HepG2 (cell line): ENCODE measurements at regions not wholly inside any gene's neighbourhood (a gene's known extent, or its start where the extent isn't known, plus 50 kb on each side); places are given as distances from the start of the nearest gene placed in this dataset.

Experiments used
- PCBP1 ChIP-seq: fragments of 200-400 bp; formaldehyde crosslinking; IDR thresholded peaks from 2 replicates; pipeline ENCODE4 v1.6.1; 2017; ENCODE audit warnings: mild to moderate bottlenecking, low read depth, low read length, borderline replicate concordance
- ZNF101 ChIP-seq: sonication (generic); formaldehyde crosslinking; IDR thresholded peaks from 2 replicates; pipeline ENCODE4 v1.4.0; 2020; ENCODE audit warnings: mild to moderate bottlenecking, low read depth, missing genetic modification reagents, borderline replicate concordance
- ZNF563 ChIP-seq: sonication (generic); formaldehyde crosslinking; IDR thresholded peaks from 2 replicates; pipeline ENCODE4 v1.8.0; 2022; ENCODE audit warnings: mild to moderate bottlenecking, moderate library complexity, missing genetic modification reagents
- ZNF761 ChIP-seq: sonication (generic); formaldehyde crosslinking; conservative IDR thresholded peaks from 2 replicates; pipeline ENCODE4 v1.4.0; 2020; ENCODE audit warnings: mild to moderate bottlenecking, missing genetic modification reagents
- TF ChIP-seq, protein P1 (sequence below): sonication (generic); formaldehyde crosslinking; IDR thresholded peaks from 2 replicates; pipeline ENCODE4 v1.8.0; 2022; ENCODE audit warnings: missing genetic modification reagents, mild to moderate bottlenecking, borderline replicate concordance
- TF ChIP-seq, protein P2 (sequence below): sonication (generic); formaldehyde crosslinking; IDR thresholded peaks from 2 replicates; pipeline ENCODE4 v1.5.1; 2020; ENCODE audit warnings: mild to moderate bottlenecking, moderate library complexity, missing genetic modification reagents
- TF ChIP-seq, protein P3 (sequence below): sonication (generic); formaldehyde crosslinking; IDR thresholded peaks from 2 replicates; pipeline ENCODE4 v1.4.0; 2020; ENCODE audit warnings: missing genetic modification reagents
- TF ChIP-seq, protein P4 (sequence below): sonication (generic); formaldehyde crosslinking; IDR thresholded peaks from 2 replicates; pipeline ENCODE4 v1.8.0; 2022; ENCODE audit warnings: mild to moderate bottlenecking, missing genetic modification reagents, borderline replicate concordance
- TF ChIP-seq, protein P5 (sequence below): sonication (generic); formaldehyde crosslinking; IDR thresholded peaks from 2 replicates; pipeline ENCODE4 v1.5.0; 2020; ENCODE audit warnings: missing genetic modification reagents
- TF ChIP-seq, protein P6 (sequence below): sonication (generic); formaldehyde crosslinking; IDR thresholded peaks from 2 replicates; pipeline ENCODE4 v1.4.0; 2020; ENCODE audit warnings: missing genetic modification reagents

GRCh38 chr7:7118822-7119221, 63.5 kb upstream of the C1GALT1 start (continued):
- TF ChIP-seq, protein P1, sequence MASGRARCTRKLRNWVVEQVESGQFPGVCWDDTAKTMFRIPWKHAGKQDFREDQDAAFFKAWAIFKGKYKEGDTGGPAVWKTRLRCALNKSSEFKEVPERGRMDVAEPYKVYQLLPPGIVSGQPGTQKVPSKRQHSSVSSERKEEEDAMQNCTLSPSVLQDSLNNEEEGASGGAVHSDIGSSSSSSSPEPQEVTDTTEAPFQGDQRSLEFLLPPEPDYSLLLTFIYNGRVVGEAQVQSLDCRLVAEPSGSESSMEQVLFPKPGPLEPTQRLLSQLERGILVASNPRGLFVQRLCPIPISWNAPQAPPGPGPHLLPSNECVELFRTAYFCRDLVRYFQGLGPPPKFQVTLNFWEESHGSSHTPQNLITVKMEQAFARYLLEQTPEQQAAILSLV: no peak
- TF ChIP-seq ZNF563 (no peak), PCBP1 (no peak), ZNF761 (no peak), ZNF101 (CRISPR knock-in tag) (no peak)
- TF ChIP-seq, protein P2, sequence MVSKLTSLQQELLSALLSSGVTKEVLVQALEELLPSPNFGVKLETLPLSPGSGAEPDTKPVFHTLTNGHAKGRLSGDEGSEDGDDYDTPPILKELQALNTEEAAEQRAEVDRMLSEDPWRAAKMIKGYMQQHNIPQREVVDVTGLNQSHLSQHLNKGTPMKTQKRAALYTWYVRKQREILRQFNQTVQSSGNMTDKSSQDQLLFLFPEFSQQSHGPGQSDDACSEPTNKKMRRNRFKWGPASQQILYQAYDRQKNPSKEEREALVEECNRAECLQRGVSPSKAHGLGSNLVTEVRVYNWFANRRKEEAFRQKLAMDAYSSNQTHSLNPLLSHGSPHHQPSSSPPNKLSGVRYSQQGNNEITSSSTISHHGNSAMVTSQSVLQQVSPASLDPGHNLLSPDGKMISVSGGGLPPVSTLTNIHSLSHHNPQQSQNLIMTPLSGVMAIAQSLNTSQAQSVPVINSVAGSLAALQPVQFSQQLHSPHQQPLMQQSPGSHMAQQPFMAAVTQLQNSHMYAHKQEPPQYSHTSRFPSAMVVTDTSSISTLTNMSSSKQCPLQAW: no peak
- TF ChIP-seq, protein P3, sequence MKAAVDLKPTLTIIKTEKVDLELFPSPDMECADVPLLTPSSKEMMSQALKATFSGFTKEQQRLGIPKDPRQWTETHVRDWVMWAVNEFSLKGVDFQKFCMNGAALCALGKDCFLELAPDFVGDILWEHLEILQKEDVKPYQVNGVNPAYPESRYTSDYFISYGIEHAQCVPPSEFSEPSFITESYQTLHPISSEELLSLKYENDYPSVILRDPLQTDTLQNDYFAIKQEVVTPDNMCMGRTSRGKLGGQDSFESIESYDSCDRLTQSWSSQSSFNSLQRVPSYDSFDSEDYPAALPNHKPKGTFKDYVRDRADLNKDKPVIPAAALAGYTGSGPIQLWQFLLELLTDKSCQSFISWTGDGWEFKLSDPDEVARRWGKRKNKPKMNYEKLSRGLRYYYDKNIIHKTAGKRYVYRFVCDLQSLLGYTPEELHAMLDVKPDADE: no peak
- TF ChIP-seq, protein P4, sequence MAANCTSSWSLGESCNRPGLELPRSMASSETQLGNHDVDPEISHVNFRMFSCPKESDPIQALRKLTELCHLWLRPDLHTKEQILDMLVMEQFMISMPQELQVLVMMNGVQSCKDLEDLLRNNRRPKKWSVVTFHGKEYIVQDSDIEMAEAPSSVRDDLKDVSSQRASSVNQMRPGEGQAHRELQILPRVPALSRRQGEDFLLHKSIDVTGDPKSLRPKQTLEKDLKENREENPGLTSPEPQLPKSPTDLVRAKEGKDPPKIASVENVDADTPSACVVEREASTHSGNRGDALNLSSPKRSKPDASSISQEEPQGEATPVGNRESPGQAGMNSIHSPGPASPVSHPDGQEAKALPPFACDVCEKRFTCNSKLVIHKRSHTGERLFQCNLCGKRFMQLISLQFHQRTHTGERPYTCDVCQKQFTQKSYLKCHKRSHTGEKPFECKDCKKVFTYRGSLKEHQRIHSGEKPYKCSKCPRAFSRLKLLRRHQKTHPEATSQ (CRISPR knock-in tag): no peak
- TF ChIP-seq, protein P5, sequence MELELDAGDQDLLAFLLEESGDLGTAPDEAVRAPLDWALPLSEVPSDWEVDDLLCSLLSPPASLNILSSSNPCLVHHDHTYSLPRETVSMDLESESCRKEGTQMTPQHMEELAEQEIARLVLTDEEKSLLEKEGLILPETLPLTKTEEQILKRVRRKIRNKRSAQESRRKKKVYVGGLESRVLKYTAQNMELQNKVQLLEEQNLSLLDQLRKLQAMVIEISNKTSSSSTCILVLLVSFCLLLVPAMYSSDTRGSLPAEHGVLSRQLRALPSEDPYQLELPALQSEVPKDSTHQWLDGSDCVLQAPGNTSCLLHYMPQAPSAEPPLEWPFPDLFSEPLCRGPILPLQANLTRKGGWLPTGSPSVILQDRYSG (CRISPR knock-in tag): no peak
- TF ChIP-seq, protein P6, sequence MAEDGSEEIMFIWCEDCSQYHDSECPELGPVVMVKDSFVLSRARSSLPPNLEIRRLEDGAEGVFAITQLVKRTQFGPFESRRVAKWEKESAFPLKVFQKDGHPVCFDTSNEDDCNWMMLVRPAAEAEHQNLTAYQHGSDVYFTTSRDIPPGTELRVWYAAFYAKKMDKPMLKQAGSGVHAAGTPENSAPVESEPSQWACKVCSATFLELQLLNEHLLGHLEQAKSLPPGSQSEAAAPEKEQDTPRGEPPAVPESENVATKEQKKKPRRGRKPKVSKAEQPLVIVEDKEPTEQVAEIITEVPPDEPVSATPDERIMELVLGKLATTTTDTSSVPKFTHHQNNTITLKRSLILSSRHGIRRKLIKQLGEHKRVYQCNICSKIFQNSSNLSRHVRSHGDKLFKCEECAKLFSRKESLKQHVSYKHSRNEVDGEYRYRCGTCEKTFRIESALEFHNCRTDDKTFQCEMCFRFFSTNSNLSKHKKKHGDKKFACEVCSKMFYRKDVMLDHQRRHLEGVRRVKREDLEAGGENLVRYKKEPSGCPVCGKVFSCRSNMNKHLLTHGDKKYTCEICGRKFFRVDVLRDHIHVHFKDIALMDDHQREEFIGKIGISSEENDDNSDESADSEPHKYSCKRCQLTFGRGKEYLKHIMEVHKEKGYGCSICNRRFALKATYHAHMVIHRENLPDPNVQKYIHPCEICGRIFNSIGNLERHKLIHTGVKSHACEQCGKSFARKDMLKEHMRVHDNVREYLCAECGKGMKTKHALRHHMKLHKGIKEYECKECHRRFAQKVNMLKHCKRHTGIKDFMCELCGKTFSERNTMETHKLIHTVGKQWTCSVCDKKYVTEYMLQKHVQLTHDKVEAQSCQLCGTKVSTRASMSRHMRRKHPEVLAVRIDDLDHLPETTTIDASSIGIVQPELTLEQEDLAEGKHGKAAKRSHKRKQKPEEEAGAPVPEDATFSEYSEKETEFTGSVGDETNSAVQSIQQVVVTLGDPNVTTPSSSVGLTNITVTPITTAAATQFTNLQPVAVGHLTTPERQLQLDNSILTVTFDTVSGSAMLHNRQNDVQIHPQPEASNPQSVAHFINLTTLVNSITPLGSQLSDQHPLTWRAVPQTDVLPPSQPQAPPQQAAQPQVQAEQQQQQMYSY: no peak
